H1 (cell line): ENCODE measurements at regions not wholly inside any gene's neighbourhood (a gene's known extent, or its start where the extent isn't known, plus 50 kb on each side); places are given as distances from the start of the nearest gene placed in this dataset.

ENCODE experiments used
- CTCF ChIA-PET: fragments of 300-600 bp; sonication (Branson Sonifier 250); formaldehyde crosslinking; loops from one replicate; lab custom pipeline; 2021; ENCODE audit not compliant: partially characterized antibody; lab: Charles Lee
- POLR2A ChIA-PET: fragments of 300-600 bp; sonication (Branson Sonifier 250); formaldehyde crosslinking; loops from one replicate; lab custom pipeline; 2021; ENCODE audit warnings: inconsistent platforms; ENCODE audit not compliant: partially characterized antibody; lab: Charles Lee
- DNase-seq, 2 experiments: peaks; one replicate each; pipeline versions ENCODE4 v3.0.0 to v3.0.0-alpha.2; 2010 to 2022; ENCODE audit warnings: low spot score in 2 of 2, low read depth in 1 of 2, mixed read lengths in 1 of 2
- FAIRE-seq: peaks from 2 replicates; lab custom pipeline; 2011; peaks lifted over from hg19 to GRCh38; lab: Jason Lieb, UNC
- H2AFZ ChIP-seq: 2 replicates; pipeline ENCODE4 v1.8.1; 2012; ENCODE audit warnings: low read length, inconsistent platforms
- H2AK5ac ChIP-seq: 2 replicates; pipeline ENCODE4 v1.6.1; 2013; ENCODE audit warnings: low read depth, low read length
- H2BK120ac ChIP-seq: replicated peaks from 2 replicates; pipeline ENCODE3; 2013; ENCODE audit warnings: low read depth, low read length, inconsistent platforms
- H2BK12ac ChIP-seq: 2 replicates; pipeline ENCODE4 v1.6.1; 2013; ENCODE audit warnings: low read depth, low read length
- H2BK15ac ChIP-seq: 2 replicates; pipeline ENCODE4 v1.6.1; 2013; ENCODE audit warnings: low read length
- H2BK20ac ChIP-seq: 2 replicates; pipeline ENCODE4 v1.6.1; 2013; ENCODE audit warnings: low read length
- H2BK5ac ChIP-seq: 2 replicates; pipeline ENCODE4 v1.6.1; 2013; ENCODE audit warnings: low read depth, low read length
- H3K14ac ChIP-seq: 2 replicates; pipeline ENCODE4 v1.6.1; 2013; ENCODE audit warnings: inconsistent platforms; ENCODE audit not compliant: insufficient read length
- H3K18ac ChIP-seq: 2 replicates; pipeline ENCODE4 v1.6.1; 2013; ENCODE audit warnings: low read length; ENCODE audit errors: extremely low read depth
- H3K23ac ChIP-seq: 2 replicates; pipeline ENCODE4 v1.6.1; 2013; ENCODE audit warnings: inconsistent platforms; ENCODE audit not compliant: insufficient read length
- H3K23me2 ChIP-seq: 2 replicates; pipeline ENCODE4 v1.6.1; 2013; ENCODE audit warnings: low read depth, low read length
- H3K27ac ChIP-seq: 2 replicates; pipeline ENCODE4 v1.6.1; 2011; ENCODE audit warnings: low read depth, low read length, inconsistent platforms
- H3K27me3 ChIP-seq, 4 experiments: replicated peaks in 1 of 4; 1 replicate in 1 of 4; 2 replicates in 3 of 4; pipeline versions ENCODE4 v1.6.1 to v1.8.1; 2011 to 2013; ENCODE audit warnings: low read length in 3 of 4, mild to moderate bottlenecking in 3 of 4, inconsistent platforms in 2 of 4, mixed read lengths in 2 of 4, moderate library complexity in 1 of 4; ENCODE audit not compliant: control insufficient read depth in 3 of 4, insufficient read depth in 3 of 4; ENCODE audit errors: extremely low read depth in 1 of 4
- H3K36me3 ChIP-seq, 4 experiments: 2 replicates each; pipeline versions ENCODE4 v1.6.1 to v1.8.1; 2011 to 2013; ENCODE audit warnings: mild to moderate bottlenecking in 4 of 4, low read length in 3 of 4, moderate library complexity in 2 of 4, control low read depth in 1 of 4, inconsistent platforms in 1 of 4; ENCODE audit not compliant: insufficient read depth in 4 of 4, control insufficient read depth in 2 of 4
- H3K4ac ChIP-seq: replicated peaks from 2 replicates; pipeline ENCODE3; 2013; ENCODE audit warnings: low read length, low read depth, mixed read lengths, inconsistent platforms; ENCODE audit not compliant: insufficient read length
- H3K4me1 ChIP-seq, 4 experiments: replicated peaks in 1 of 4; 1 replicate in 1 of 4; 2 replicates in 3 of 4; pipeline versions ENCODE4 v1.6.1 to v1.8.1; 2011 to 2013; ENCODE audit warnings: low read length in 3 of 4, inconsistent platforms in 2 of 4, mixed read lengths in 1 of 4; ENCODE audit not compliant: insufficient read depth in 4 of 4, control insufficient read depth in 3 of 4
- H3K4me2 ChIP-seq, 2 experiments: 2 replicates each; pipeline versions ENCODE4 v1.6.1 to v1.8.1; 2011 to 2013; ENCODE audit warnings: low read depth in 2 of 2, low read length in 2 of 2, control low read depth in 1 of 2, inconsistent platforms in 1 of 2, mild to moderate bottlenecking in 1 of 2; ENCODE audit not compliant: insufficient read depth in 1 of 2
- H3K4me3 ChIP-seq, 4 experiments: fragments of 200-600, 300-600 bp in 1 of 4; sonication (generic), shearing (Covaris generic), sonication (Bioruptor Twin) in 1 of 4; 2 replicates each; pipeline versions ENCODE4 v1.5.1 to v1.8.1; 2011 to 2016; ENCODE audit warnings: low read length in 4 of 4, low read depth in 3 of 4, control low read depth in 2 of 4, inconsistent platforms in 2 of 4, mild to moderate bottlenecking in 2 of 4, mixed read lengths in 1 of 4, moderate library complexity in 1 of 4; ENCODE audit not compliant: insufficient read depth in 2 of 4; ENCODE audit errors: extremely low read depth in 1 of 4
- H3K56ac ChIP-seq: replicated peaks from 2 replicates; pipeline ENCODE3; 2013; ENCODE audit warnings: low read depth, mild to moderate bottlenecking, mixed read lengths, low read length, inconsistent platforms; ENCODE audit not compliant: insufficient read length
- H3K79me1 ChIP-seq: 2 replicates; pipeline ENCODE4 v1.6.1; 2013; ENCODE audit warnings: low read depth, low read length, control low read depth
- H3K79me2 ChIP-seq, 2 experiments: 2 replicates each; pipeline versions ENCODE4 v1.6.1 to v1.8.1; 2012 to 2013; ENCODE audit warnings: low read length in 2 of 2, mild to moderate bottlenecking in 2 of 2, inconsistent platforms in 1 of 2; ENCODE audit not compliant: insufficient read depth in 2 of 2, control insufficient read depth in 1 of 2
- H3K9ac ChIP-seq, 4 experiments: replicated peaks in 1 of 4; 1 replicate in 1 of 4; 2 replicates in 3 of 4; pipeline versions ENCODE4 v1.6.1 to v1.8.1; 2011 to 2013; ENCODE audit warnings: low read depth in 3 of 4, low read length in 3 of 4, control low read depth in 2 of 4, mild to moderate bottlenecking in 2 of 4, moderate library complexity in 2 of 4, inconsistent platforms in 1 of 4; ENCODE audit errors: extremely low read depth in 1 of 4
- H3K9me3 ChIP-seq, 2 experiments: 2 replicates each; pipeline versions ENCODE4 v1.6.1 to v1.8.1; 2012 to 2013; ENCODE audit warnings: mild to moderate bottlenecking in 2 of 2, moderate library complexity in 2 of 2, control low read depth in 1 of 2, inconsistent platforms in 1 of 2, low read depth in 1 of 2, low read length in 1 of 2, mixed read lengths in 1 of 2; ENCODE audit not compliant: insufficient read depth in 2 of 2
- H4K20me1 ChIP-seq, 2 experiments: replicated peaks in 1 of 2; 2 replicates each; pipeline versions ENCODE3 to v1.8.1; 2011 to 2013; ENCODE audit warnings: inconsistent platforms in 2 of 2, low read length in 2 of 2, mild to moderate bottlenecking in 1 of 2; ENCODE audit not compliant: insufficient read depth in 2 of 2, control insufficient read depth in 1 of 2
- H4K5ac ChIP-seq: 2 replicates; pipeline ENCODE4 v1.6.1; 2013; ENCODE audit warnings: low read length, low read depth, mixed read lengths, inconsistent platforms; ENCODE audit not compliant: insufficient read length
- H4K8ac ChIP-seq: 2 replicates; pipeline ENCODE4 v1.8.0; 2013; ENCODE audit warnings: mild to moderate bottlenecking, moderate library complexity, low read length, inconsistent platforms; ENCODE audit not compliant: insufficient read depth; ENCODE audit errors: extremely low read depth
- H4K91ac ChIP-seq: replicated peaks from 2 replicates; pipeline ENCODE3; 2013; ENCODE audit warnings: low read length, mixed read lengths, inconsistent platforms; ENCODE audit not compliant: insufficient read length
- EP300 ChIP-seq, 2 experiments: IDR thresholded peaks; 1 replicate in 1 of 2; 2 replicates in 1 of 2; pipeline ENCODE4 v1.6.1; 2011 to 2012; ENCODE audit warnings: low read depth in 2 of 2, low read length in 2 of 2, mild to moderate bottlenecking in 2 of 2, borderline replicate concordance in 1 of 2, inconsistent platforms in 1 of 2, moderate library complexity in 1 of 2
- POU5F1 ChIP-seq: IDR thresholded peaks from 2 replicates; pipeline ENCODE4 v1.6.1; 2011; ENCODE audit warnings: low read depth, mild to moderate bottlenecking, low read length, moderate library complexity
- WGBS, 2 experiments: shearing (Covaris generic) in 1 of 2; methylation state at CpG; one replicate each; pipeline versions ENCODE4 v1.1.6 to v1.1.7; 2013 to 2015; ENCODE audit warnings: low lambda C conversion rate in 2 of 2, mixed read lengths in 2 of 2, inconsistent platforms in 1 of 2, low coverage in 1 of 2, missing lambda C conversion rate in 1 of 2; ENCODE audit not compliant: insufficient replicate concordance in 2 of 2, insufficient coverage in 1 of 2, insufficient read length in 1 of 2; ENCODE audit errors: extremely low coverage in 1 of 2, missing lambda C conversion rate in 1 of 2; 5-methylcytosine and 5-hydroxymethylcytosine counted together

GRCh38 chr6:10307476-10307875, 107.4 kb downstream of the TFAP2A start:
- Histone ChIP-seq H3K4me1 (peaks cover 3 to 18% (median 11%) of the 10 kb centered on the region in 4 experiments; a peak in 6 of 7 replicates), H4K91ac (peak overlapping the region; percentile 47), H2BK20ac (no peak overlapping the region), H3K56ac (no peak overlapping the region), H3K27ac (no peak overlapping the region), H3K79me2 (no peaks in the 10 kb centered on the region), H3K4me2 (peak overlapping the region in 1 of 2 experiments; percentile 33; a peak in 1 of 4 replicates), H3K36me3 (no peaks in the 10 kb centered on the region), H3K14ac (no peak overlapping the region), H3K27me3 (no peaks in the 10 kb centered on the region), H2BK120ac (peak overlapping the region; percentile 73), H3K4ac (no peak overlapping the region), H3K9ac (no peak overlapping the region), H3K23ac (no peak overlapping the region), H3K18ac (peak overlapping the region; percentile 10; the same call in 1 of the 2 replicates), H4K20me1 (no peaks in the 10 kb centered on the region), H2BK15ac (peak overlapping the region; percentile 99; the same call in 1 of the 2 replicates), H4K5ac (peak overlapping the region; percentile 60), H2AFZ (no peak overlapping the region), H3K23me2 (no peaks in the 10 kb centered on the region), H2BK12ac (no peak overlapping the region), H2AK5ac (no peak overlapping the region), H3K4me3 (no peak overlapping the region), H3K79me1 (no peaks in the 10 kb centered on the region), H3K9me3 (no peaks in the 10 kb centered on the region; a peak in 1 of 4 replicates), H2BK5ac (no peak overlapping the region), H4K8ac (no peak overlapping the region)
- FAIRE-seq: no peak
- ChIA-PET CTCF (interaction anchor here (0.7 to 1.2 kb wide), 3 partner anchors 42 to 74 kb away, joined by 3 read pairs; no protein-coding TSS in a partner anchor), POLR2A (interaction anchor here (1.9 kb wide), 1 partner anchor 8 kb away, joined by 5 read pairs; no protein-coding TSS in a partner anchor)
- TF ChIP-seq EP300 (IDR thresholded peaks at IDR 0.05; ENCODE audit: borderline replicate concordance in 1 of 2, low read depth in 2 of 2, low read length in 2 of 2) (no peak), POU5F1 (peak; percentile 80; the same call in 1 of the 2 replicates)
- 38% methylated on average over 3 of the region's 3 CpGs; no CpG with 5 or more reads in 1 of the 2 experiments for WGBS, 2 experiments
- peak in 1 of 2 experiments; percentile 25 for DNase-seq
